T47D (cell line): ENCODE measurements at regions not wholly inside any gene's neighbourhood (a gene's known extent, or its start where the extent isn't known, plus 50 kb on each side); places are given as distances from the start of the nearest gene placed in this dataset.

Source experiments
- DNase-seq, 2 experiments: peaks; one replicate each; pipeline versions ENCODE4 v3.0.0 to v3.0.0-alpha.2; 2011 to 2012; ENCODE audit warnings: low read depth in 1 of 2, low spot score in 1 of 2
- JUND ChIP-seq: IDR thresholded peaks from 2 replicates; pipeline ENCODE4 v1.6.1; 2012; ENCODE audit warnings: low read depth
- in situ Hi-C: cut with HindIII; loops from 2 replicates; pipeline ENCODE4 v1.10.0; 2016; ENCODE audit warnings: low sequenced_read_pairs, low pct_unique_long_range_greater_than_20kb

DNA sequence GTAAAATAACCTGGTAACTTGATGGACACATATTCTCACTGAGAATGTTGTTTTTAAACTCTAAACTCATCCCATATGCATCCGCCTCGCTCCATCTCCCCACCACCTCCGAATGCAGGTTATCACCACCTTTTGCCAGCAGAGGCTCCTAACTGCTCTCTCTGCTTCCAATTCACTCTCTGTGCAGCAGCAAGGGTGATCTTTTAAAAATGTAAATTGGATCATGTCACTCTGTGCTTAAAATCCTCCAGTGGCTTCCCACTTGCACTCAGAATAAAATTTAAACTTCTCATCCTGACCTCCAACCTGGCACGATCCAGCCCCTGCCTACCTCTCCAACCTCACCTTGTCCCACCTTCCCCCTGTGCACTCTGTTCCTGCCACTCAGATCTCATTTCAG, 317.2 kb downstream of the ZSWIM6 start:
- no peak for TF ChIP-seq JUND
- no peak for DNase-seq
- in situ Hi-C loops, result no loop called here

DNA sequence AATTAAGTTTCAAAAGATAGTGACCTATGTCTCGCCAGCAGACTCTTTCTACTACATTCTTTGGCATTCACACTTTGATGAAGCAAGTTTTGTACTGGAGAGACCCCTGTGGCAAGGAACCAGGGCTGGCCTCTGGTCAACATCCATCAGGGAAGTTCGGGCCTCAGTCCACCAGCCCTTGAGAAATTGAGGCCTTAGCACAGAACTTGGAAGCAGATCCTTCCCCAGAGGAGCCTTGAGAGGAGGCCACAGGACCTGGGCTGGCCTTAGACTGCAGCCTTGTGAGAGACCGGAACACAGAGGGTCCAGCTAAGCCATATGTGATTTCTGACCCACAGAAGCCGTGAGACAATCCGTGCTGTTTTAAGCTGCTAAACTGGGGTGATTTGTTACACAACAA, 317.9 kb downstream of the ZSWIM6 start:
- TF ChIP-seq JUND, result no peak
- DNase-seq, result no peak
- in situ Hi-C loops, result no loop called here

DNA sequence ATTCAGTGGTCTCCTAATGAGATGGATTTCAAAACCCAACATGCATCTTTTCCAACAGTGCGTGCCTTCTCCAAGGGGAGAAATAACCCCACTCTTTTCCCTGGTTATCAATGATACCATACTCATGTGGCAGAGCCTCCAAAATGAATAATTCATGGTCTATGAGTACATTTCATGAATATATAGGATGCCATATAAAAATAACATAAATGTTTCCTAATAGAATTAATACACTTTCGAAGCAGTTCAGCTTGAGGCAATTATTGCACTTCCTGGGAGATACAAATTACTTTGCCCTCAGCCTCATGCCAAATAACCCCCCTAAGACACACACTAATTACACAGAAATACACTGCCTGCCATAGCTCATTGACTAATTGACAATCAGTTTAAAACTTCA, 318.6 kb downstream of the ZSWIM6 start:
- no peak for TF ChIP-seq JUND
- no peak for DNase-seq
- in situ Hi-C loops, result no loop called here

DNA sequence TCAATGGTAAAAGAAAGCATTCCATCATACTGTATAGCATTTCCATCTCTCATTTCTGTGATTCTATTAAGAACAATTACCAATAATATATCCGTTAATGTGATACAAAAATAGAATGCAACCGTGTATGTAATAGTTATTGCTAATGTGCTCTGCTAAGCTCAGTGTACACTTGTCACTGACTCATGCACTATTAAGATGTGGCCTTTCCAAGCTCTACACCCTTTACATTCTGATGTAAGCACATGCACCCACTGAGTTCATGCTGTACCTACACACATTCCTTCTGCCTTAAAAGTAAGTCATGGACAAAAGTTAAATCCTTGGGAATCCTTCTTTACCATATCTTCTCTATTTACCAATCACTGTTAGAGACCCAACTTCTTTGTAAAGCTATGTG, 319.1 kb downstream of the ZSWIM6 start:
- in situ Hi-C loops, result no loop called here
- no peak for DNase-seq
- TF ChIP-seq JUND, result no peak

DNA sequence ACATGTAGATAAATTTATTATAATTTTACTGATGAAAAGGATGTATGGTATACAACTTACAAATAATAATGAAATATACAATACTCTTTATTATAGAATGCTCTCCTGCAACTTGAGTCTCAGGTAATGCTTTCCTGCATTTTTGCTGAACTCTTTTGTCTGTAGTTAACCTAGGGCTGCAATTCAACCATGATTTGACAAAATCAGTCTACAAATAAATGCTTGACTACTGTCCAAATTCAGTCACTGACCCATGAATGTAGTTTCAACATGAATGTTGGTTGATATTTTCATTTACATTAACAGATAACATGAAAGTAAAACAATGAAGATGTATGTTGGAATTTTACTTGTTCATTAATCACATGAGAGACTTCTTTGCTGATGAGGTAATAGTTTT, 320.9 kb downstream of the ZSWIM6 start:
- no peak for TF ChIP-seq JUND
- DNase-seq, result no peak
- in situ Hi-C loops, result no loop called here

DNA sequence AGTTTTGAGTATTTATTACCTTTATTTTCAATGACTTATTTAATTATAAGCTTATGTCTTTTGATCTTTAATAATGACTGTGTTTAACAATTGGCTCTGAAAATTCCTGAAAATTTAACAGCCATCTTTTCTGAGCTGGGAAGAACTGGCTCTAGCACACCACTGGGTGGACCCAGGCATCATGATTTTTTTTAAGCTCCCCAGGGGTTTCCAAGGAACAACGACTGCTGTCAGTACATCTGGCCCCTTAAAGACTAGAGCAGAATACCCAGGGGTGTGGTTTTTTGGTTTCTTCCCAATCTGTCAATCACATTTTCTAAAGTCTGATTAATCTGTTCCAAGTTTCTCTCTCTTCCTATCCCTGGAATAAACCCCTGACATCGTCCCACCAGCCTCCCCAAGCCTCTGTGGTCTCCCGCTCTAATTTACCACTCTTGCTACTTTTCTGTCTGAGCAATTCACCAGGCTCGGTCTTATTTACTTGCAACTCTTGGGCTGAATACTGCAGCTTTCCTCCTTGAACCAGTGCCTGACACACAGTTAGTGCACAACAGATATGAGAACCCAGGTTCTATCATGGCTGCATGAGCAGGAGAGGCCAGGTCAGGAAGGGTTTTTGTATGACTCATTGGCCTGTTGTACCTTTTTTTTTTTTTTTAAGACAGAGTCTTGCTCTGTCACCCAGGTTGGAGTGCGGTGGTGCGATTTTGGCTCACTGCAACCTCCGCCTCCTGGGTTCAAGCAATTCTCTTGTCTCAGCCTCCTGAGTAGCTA, 321.9 kb downstream of the ZSWIM6 start:
- in situ Hi-C loops, result no loop called here
- DNase-seq, result no peak
- no peak for TF ChIP-seq JUND

DNA sequence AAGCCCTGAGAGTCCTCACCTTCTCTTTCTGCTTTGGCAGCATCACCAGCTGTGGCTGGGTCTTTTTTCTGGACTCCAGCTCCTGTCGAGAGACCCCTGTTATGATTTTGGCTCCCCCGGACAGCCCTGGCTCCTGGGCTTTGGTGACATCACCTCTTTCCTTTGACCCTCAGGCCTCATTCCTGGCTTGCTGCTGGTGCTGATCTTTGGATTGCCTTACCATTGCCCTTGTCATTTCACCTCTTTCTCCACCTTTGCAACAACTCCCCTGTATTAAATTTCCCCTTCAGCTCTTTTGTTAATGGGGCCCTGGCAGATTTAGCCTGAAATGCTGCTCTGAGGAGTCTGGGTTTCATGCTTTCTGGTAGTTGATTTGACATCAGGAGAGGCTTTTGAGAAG, 322.8 kb downstream of the ZSWIM6 start:
- in situ Hi-C loops, result no loop called here
- TF ChIP-seq JUND, result no peak
- no peak for DNase-seq

DNA sequence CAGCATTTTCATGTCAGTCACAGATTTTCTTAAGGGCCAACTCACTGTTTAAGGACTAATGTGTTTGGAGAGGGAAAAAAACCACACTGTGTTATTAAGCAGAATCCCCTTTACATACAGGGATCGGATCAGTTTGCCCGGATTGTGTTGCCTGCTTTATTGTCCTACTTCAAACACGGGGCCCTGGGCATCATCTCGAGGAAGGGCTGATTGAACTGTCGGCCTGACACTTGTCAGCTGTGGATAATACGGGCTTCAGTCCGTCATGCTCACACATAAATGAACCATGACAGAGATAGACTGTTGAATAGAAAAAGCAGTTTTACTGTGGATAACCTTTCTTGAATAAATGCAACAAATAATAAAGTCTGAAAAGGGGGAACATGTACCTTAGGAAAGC, 325.0 kb downstream of the ZSWIM6 start:
- in situ Hi-C loops, result no loop called here
- no peak for DNase-seq
- TF ChIP-seq JUND, result no peak

DNA sequence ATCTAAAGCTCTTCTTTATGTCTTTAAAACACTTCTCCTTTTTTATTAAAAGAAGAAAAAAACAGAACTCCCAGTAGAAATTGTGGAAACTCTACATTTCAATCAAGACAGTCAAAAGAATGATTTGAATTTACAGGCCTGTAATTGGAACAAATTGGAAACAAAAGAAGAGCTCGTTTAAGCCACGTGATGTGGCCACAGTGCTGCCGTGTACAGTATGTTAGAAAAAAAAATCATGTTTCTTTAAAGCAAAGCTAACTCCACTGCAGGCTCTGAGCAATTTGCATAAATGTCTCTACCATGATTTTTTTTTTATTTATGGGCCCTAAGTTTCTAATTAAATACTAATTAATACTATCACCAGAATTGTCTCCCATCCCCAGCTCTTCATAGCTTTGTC, 325.6 kb downstream of the ZSWIM6 start:
- in situ Hi-C loops, result no loop called here
- no peak for TF ChIP-seq JUND
- no peak for DNase-seq

DNA sequence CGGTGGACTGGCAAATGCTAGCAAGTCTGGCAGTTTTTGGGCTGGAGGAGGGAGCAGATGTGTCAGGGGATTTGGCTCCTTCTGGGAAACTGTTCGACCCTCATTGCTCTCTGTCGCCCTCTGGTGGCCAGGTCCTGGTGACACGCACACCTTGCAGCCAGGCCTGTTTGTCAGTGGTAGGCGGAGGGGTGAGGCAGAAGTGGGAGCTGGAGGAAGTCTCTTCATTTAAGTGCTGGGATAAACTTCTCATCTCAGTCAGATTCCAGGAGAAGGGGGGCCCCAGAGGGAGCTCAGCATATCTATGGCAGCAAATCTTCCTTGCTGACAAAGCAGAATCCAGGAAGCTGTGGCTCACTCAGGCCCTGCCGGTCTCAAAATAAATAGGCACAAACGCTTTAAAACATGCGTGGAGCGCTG, 326.5 kb downstream of the ZSWIM6 start:
- peak; percentile 65 to 81 for DNase-seq
- in situ Hi-C loops, result no loop called here
- TF ChIP-seq JUND, result no peak

DNA sequence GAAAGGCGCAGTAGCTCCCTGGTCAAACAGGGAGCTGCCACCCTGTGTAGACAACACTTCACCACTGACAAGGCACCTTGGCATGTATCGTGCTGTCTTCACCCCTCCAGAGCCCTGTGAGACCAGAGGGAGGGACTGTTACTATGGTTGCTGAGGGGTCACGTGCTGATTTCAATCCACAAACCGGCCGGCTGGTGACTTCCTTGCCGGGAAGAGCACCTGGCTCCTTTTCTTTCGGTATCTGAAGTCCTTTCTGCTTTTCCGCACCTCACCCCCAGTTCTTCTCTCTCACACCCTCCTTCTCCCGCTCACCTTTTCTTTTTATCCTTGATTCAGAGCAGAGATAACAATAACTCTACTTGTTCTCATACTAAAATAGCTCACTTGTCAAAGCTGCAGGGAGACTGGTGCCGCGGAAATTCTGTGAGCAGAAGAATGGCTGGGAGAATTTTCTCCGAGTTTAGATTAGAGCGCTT, 327.2 kb downstream of the ZSWIM6 start:
- peak in 1 of 2 experiments; percentile 13 for DNase-seq
- no peak for TF ChIP-seq JUND
- in situ Hi-C loops, result no loop called here

DNA sequence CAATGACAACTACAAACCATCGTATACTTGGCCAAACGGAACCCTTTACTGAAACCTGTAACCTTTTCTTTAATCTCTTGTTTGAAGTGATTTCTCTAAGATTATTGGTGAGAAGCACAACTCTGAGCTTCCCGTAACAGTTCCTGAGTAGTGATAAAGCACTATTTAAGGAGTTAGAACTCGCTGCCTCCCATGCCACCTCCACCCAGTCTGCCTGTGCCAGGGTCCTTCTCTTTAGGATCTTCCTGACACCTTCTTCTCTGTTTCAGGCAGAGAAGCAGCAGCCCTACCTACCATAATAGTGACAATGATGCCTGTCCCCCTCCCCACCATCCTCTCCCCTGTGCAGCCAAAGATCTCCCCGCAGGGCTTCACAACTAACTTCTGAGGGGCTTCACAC, 330.6 kb downstream of the ZSWIM6 start:
- in situ Hi-C loops, result no loop called here
- DNase-seq, result no peak
- TF ChIP-seq JUND, result no peak

DNA sequence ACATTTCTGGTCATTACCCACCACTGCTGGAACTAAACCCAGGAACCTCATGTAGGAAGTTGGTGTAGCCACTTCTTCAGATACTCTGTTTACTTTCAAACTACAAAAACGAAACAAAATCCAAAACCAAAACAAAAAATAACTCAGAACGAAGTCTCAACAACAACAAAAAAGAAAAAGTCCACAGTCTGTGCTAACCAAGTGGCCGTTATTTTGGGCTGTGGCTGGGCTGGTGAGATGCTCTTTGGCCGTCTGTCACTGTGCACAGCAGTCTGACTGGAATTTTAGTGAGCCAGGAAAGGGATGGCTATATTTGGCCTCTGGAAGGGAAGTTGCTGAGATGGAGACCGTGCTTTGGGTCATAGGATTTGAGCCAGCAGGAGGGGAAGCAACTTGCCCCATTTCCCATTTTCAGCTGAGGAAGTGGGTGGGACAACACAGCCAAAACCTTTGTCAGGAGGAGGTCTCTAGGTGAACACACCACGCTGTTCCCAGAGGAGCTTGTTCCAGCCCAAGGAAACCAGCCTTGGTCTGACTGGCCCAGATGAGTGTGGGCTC, 334.1 kb downstream of the ZSWIM6 start:
- in situ Hi-C loops, result no loop called here
- no peak for TF ChIP-seq JUND
- no peak for DNase-seq
